Type B pancreatic cell (in vitro differentiated cells): ENCODE measurements at regions not wholly inside any gene's neighbourhood (a gene's known extent, or its start where the extent isn't known, plus 50 kb on each side); places are given as distances from the start of the nearest gene placed in this dataset.

Source experiments
- DNase-seq: peaks from one replicate; pipeline ENCODE4 v3.0.0; 2021; ENCODE audit warnings: mixed read lengths; ENCODE audit not compliant: unreplicated experiment; ENCODE audit errors: extremely low spot score
- H3K27ac Mint-ChIP-seq: 2 replicates; pipeline ENCODE4 v1.8.0; 2021; ENCODE audit warnings: mild to moderate bottlenecking, mixed read lengths
- H3K27me3 Mint-ChIP-seq: 2 replicates; pipeline ENCODE4 v1.8.0; 2021; ENCODE audit warnings: mixed read lengths
- H3K36me3 Mint-ChIP-seq: 2 replicates; pipeline ENCODE4 v1.8.0; 2021; ENCODE audit warnings: mixed read lengths
- H3K4me1 Mint-ChIP-seq: one replicate; pipeline ENCODE4 v1.8.0; 2021; ENCODE audit warnings: mixed read lengths; ENCODE audit not compliant: unreplicated experiment
- H3K4me3 Mint-ChIP-seq: 2 replicates; pipeline ENCODE4 v1.8.0; 2021; ENCODE audit warnings: mild to moderate bottlenecking, mixed read lengths
- H3K9me3 Mint-ChIP-seq: 2 replicates; pipeline ENCODE4 v1.8.0; 2021; ENCODE audit warnings: mixed read lengths
- CTCF ChIP-seq: fragments of 200-600 bp; sonication (generic); conservative IDR thresholded peaks from 2 replicates; pipeline ENCODE4 v1.5.0; 2021; ENCODE audit warnings: antibody characterized with exemption, mild to moderate bottlenecking

- no peak for TF ChIP-seq CTCF
- no peaks in the 10 kb centered on the region for H3K36me3 Mint-ChIP-seq
- no peaks in the 10 kb centered on the region for H3K9me3 Mint-ChIP-seq
- H3K4me3 Mint-ChIP-seq = no peak overlapping the region
- peaks cover 6% of the 10 kb centered on the region for H3K4me1 Mint-ChIP-seq
- no peak for DNase-seq
- peaks cover 40% of the 10 kb centered on the region for H3K27me3 Mint-ChIP-seq
- H3K27ac Mint-ChIP-seq = no peak overlapping the region
These were observed 195.2 kb downstream of the UQCRFS1 start for GRCh38 chr19:29017788-29018187.

GRCh38 chr19:29016926-29017760 is 195.8 kb downstream of the UQCRFS1 start:
- Mint-ChIP-seq H3K4me1 (peaks cover 6% of the 10 kb centered on the region), H3K4me3 (no peak overlapping the region), H3K36me3 (no peaks in the 10 kb centered on the region), H3K27ac (no peak overlapping the region), H3K9me3 (no peaks in the 10 kb centered on the region), H3K27me3 (peaks cover 41% of the 10 kb centered on the region)
- no peak for TF ChIP-seq CTCF
- no peak for DNase-seq

- no peaks in the 10 kb centered on the region for H3K9me3 Mint-ChIP-seq
- H3K27ac Mint-ChIP-seq = no peak overlapping the region
- no peaks in the 10 kb centered on the region for H3K36me3 Mint-ChIP-seq
- peaks cover 43% of the 10 kb centered on the region for H3K27me3 Mint-ChIP-seq
- H3K4me3 Mint-ChIP-seq = no peak overlapping the region
- no peak for DNase-seq
- no peak for TF ChIP-seq CTCF
- peaks cover 2% of the 10 kb centered on the region for H3K4me1 Mint-ChIP-seq
These were observed 196.6 kb downstream of the UQCRFS1 start for GRCh38 chr19:29016353-29016752.

- no peak overlapping the region for H3K27ac Mint-ChIP-seq
- no peaks in the 10 kb centered on the region for H3K9me3 Mint-ChIP-seq
- H3K27me3 Mint-ChIP-seq = peaks cover 41% of the 10 kb centered on the region
- TF ChIP-seq CTCF = no peak
- H3K4me1 Mint-ChIP-seq = no peaks in the 10 kb centered on the region
- no peak for DNase-seq
- no peaks in the 10 kb centered on the region for H3K36me3 Mint-ChIP-seq
- no peak overlapping the region for H3K4me3 Mint-ChIP-seq
These were observed 197.4 kb downstream of the UQCRFS1 start for GRCh38 chr19:29015569-29015968.

GRCh38 chr19:29014857-29015436 is 198.0 kb downstream of the UQCRFS1 start:
- peaks cover 44% of the 10 kb centered on the region for H3K27me3 Mint-ChIP-seq
- DNase-seq = no peak
- no peak for TF ChIP-seq CTCF
- H3K9me3 Mint-ChIP-seq = no peaks in the 10 kb centered on the region
- H3K27ac Mint-ChIP-seq = no peak overlapping the region
- no peak overlapping the region for H3K4me3 Mint-ChIP-seq
- no peaks in the 10 kb centered on the region for H3K4me1 Mint-ChIP-seq
- H3K36me3 Mint-ChIP-seq = no peaks in the 10 kb centered on the region
